ENCODE measurements at regions not wholly inside any gene's neighbourhood (a gene's known extent, or its start where the extent isn't known, plus 50 kb on each side); places are given as distances from the start of the nearest gene placed in this dataset.

DNA sequence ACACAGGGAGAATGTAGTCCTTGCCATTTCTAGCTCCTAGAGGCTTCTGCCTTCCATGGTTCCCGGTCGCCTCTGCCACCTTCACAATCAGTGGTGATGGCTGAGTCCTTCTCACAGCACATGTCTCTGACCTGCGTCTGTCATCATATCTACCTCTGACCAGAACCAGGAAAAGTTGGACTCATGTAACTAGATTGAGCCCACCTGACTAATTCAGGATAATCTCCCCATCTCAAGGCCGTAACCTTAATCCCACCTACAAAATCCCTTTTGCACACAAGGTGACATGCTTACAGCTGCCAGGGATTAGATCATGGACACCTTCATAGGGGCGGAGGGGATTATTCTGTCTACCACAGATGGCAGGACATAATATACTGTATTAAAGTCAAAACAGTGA lies 375.6 kb downstream of the ICE1 start:
- TF ChIP-seq, protein P1, sequence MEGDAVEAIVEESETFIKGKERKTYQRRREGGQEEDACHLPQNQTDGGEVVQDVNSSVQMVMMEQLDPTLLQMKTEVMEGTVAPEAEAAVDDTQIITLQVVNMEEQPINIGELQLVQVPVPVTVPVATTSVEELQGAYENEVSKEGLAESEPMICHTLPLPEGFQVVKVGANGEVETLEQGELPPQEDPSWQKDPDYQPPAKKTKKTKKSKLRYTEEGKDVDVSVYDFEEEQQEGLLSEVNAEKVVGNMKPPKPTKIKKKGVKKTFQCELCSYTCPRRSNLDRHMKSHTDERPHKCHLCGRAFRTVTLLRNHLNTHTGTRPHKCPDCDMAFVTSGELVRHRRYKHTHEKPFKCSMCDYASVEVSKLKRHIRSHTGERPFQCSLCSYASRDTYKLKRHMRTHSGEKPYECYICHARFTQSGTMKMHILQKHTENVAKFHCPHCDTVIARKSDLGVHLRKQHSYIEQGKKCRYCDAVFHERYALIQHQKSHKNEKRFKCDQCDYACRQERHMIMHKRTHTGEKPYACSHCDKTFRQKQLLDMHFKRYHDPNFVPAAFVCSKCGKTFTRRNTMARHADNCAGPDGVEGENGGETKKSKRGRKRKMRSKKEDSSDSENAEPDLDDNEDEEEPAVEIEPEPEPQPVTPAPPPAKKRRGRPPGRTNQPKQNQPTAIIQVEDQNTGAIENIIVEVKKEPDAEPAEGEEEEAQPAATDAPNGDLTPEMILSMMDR (conservative IDR thresholded peaks at IDR 0.05) = no peak
- TF ChIP-seq ZFX (IDR thresholded peaks at IDR 0.05) = no peak
- no peak overlapping the region for H3K27ac ChIP-seq

DNA sequence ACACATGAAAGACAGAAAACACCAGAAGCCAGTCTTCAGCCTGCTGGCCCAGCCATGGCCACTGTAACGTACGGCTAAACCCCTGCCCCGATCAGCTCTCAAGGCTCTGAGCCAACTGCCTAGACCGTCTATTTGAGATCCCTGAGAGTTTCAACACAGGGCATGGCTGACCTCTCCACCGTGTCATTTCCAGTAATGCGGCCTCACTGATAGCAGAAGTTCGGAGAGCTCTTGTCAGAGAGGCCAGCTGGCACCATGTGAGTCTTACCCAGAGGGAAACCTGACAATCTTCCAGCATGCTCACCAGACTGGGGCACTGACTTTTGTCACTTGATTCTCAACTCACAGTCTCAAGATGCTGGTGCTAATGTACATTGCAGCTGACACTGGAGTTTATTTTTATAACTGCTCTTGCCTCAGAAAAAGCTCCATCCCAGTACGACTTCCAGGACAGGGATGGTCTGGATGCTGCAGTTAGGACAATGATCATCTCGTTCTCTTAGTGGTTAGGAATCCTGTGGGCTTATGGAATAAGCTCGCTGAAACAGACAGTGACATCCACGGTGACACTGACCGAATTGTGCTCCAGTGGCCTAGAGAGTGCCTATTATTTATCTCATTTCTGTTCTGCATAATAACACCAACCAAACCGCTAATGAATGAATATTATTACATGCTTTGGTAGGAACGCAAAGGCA lies 372.7 kb downstream of the ICE1 start:
- TF ChIP-seq ZFX (IDR thresholded peaks at IDR 0.05) = no peak
- TF ChIP-seq, protein P1 (conservative IDR thresholded peaks at IDR 0.05) = no peak
- H3K27ac ChIP-seq = no peak overlapping the region

DNA sequence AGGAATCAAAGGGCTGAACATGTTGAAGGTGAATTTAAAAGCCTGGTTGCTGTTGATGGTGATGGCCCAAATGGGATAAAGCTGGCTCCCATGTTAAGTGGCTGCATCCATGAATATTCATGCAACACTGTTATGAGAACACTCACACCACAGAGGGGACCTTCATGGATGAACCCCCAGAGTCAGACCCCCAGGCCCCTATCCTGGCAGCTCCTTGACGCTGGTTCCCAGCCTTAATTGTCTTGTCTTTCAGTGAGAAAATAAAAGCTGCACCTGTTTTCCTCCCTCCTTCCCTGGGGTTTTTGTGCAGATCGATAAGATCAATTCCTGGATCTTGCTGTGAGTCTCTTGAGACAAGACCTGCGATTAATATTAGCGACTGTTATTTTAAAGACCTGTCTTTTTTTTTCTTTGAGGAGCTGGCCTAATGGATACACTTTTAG lies 371.7 kb downstream of the ICE1 start:
- TF ChIP-seq, protein P1 (conservative IDR thresholded peaks at IDR 0.05) = no peak
- no peak for TF ChIP-seq ZFX (IDR thresholded peaks at IDR 0.05)
- no peak overlapping the region for H3K27ac ChIP-seq

DNA sequence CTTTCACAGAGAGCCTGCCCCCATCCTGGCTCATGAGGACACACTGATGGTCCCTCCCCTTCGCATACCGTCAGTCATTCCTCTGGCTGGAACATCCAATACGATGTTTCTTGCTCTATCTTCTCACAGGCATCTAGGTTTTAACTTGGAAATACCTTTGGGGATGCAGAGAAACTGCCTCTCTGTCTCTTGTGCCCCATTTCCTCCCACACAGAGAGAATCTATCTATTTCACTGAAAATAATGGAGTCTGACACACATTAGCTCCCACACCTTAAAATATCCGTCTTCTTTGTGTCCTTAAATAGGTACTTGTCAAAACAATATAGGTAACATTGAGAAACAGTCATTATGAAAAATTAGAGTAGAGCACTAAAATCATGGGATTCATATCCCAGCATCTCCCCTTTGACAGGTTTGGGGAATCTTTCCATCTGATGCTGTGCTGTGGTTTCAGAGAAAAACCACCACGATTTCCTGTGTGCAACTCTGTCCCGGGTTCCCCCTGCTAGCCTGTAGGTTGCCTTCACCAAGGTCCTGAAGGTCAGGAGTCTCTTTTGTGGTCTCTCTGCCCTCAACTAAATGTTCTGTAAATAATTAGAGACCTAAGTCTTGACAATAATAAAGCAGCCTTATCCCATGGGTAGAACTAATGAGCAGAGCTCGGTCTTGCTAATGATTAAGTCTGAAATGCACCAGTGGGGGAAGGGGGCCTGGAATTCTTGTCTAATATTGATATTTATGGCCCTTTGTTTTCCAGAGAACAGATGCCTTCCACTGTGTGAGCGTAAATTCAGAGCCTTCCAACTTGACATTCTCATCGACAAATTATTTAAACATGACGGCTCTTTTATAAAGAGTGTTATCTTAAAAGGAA lies 371.0 kb downstream of the ICE1 start:
- TF ChIP-seq, protein P1 (conservative IDR thresholded peaks at IDR 0.05) = no peak
- no peak for TF ChIP-seq ZFX (IDR thresholded peaks at IDR 0.05)
- H3K27ac ChIP-seq = no peak overlapping the region

DNA sequence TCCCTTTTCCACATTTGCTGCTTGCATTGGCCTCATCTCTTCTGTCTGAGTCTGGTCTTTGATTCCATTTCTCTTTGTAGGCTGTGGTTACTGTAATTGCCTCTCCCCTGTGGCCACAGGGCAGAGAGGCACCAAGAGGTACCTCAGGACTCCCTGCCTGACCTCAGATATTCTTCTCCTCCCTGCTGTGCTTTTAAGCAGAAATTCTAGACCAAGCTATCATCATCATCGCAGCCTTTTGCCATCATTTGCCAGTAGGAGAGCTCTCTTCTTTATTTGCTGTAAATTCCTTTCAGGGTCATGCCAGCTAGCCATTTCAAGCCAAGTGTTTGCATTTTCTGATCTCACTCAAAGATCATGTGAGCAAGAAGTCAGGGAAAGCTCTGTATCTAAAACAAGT lies 369.6 kb downstream of the ICE1 start:
- TF ChIP-seq, protein P1 (conservative IDR thresholded peaks at IDR 0.05) = no peak
- no peak for TF ChIP-seq ZFX (IDR thresholded peaks at IDR 0.05)
- H3K27ac ChIP-seq = no peak overlapping the region

DNA sequence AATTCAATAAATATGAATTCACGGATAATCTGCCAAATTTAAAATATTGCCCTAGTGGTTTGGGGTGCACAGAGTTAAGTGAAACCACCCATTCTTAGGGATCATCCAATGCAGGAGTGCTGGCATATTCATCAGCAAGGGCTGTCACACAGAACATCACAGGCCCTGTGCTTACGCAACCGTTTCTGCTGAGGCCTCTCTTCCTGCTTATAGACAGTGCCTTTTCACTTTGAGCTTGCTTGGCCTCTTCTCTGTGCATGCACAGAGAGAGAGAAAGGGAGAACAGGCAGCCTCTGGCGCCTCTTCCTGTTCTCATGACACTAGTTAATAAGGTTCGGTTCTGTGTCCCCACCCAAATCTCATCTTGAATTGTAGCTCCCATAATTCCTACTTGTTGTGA lies 366.3 kb downstream of the ICE1 start:
- TF ChIP-seq, protein P1 (conservative IDR thresholded peaks at IDR 0.05) = no peak
- TF ChIP-seq ZFX (IDR thresholded peaks at IDR 0.05) = no peak
- no peak overlapping the region for H3K27ac ChIP-seq

DNA sequence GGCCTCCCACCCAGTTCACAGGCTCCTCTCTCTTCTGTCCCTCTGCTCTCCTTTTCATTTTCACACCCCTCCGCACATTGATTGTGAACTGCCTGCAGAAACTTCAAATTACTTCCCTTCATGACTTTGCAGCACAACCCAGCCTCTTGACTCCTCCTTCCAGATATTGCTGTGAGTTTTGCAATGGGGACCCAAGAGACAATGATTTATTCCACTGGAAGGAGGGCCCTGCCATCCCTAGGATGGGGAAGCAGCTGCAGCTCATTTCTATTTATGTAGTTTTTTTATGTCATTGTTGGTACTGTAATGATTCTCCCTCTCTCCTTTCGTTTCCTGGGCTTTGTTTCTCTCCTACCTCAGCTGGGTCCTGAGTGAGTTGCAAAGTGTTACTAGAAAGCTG lies 364.9 kb downstream of the ICE1 start:
- TF ChIP-seq ZFX (IDR thresholded peaks at IDR 0.05) = no peak
- TF ChIP-seq, protein P1 (conservative IDR thresholded peaks at IDR 0.05) = no peak
- no peak overlapping the region for H3K27ac ChIP-seq
